Lower leg skin (tissue), 3 donors: ENCODE measurements at regions not wholly inside any gene's neighbourhood (a gene's known extent, or its start where the extent isn't known, plus 50 kb on each side); places are given as distances from the start of the nearest gene placed in this dataset.

Experiments
- CTCF ChIP-seq, 3 donors: fragments of 450-650 bp; IDR thresholded peaks; one replicate each; pipeline ENCODE4 v1.5.1; 2016; ENCODE audit warnings: antibody characterized with exemption in 3 of 3, mild to moderate bottlenecking in 3 of 3, moderate library complexity in 2 of 3
- POLR2A ChIP-seq, 2 donors: fragments of 450-650 bp; IDR thresholded peaks; one replicate each; pipeline ENCODE4 v1.6.1; 2016 to 2017; ENCODE audit warnings: antibody characterized with exemption in 2 of 2, mild to moderate bottlenecking in 1 of 2, moderate library complexity in 1 of 2

DNA sequence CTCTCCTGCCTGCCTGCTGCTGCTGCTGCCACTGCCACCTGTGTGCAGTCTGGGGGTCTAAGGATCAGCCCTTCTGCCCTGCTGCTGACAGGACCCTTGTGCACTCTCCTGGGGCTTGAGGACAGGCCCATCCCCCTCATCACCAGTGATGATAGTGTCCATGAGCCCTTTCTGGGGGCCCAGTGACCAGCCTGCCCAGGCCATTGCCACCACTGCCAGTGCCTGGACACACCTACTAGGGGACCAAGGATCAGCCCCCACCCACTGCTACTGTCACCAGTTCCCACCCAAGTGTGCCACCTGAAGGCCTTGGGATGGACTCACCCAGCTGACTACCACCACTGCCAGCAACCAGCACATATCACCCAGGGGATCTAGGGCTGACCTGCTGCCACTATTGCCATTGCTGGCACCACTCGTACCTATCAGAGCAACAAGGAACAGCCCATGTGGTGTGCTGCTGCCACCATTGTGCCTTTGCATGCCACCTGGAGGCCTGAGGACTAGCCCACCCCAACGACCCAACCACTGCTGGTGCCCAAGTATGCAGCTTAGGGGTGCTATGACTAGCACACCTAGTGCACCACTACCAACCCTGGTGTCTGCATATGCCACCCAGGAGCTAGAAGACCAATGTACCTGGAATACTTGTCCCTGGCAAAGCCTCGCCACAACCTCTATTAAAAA lies 994.3 kb downstream of the PCDH17 start:
- TF ChIP-seq POLR2A (IDR thresholded peaks at IDR 0.05) (no peak), CTCF (IDR thresholded peaks at IDR 0.05) (no peak)
